Skin epidermis (tissue), 12 donors: ENCODE measurements at regions not wholly inside any gene's neighbourhood (a gene's known extent, or its start where the extent isn't known, plus 50 kb on each side); places are given as distances from the start of the nearest gene placed in this dataset.

Source experiments
- H3K27ac ChIP-seq, 21 experiments: fragments of 200-600 bp; sonication (generic) in 11 of 21; one replicate each; pipeline ENCODE4 v1.5.0; 2020; ENCODE audit warnings: mild to moderate bottlenecking in 3 of 21, inconsistent platforms in 2 of 21, moderate library complexity in 2 of 21
- H3K4me3 ChIP-seq, 7 experiments: fragments of 200-600 bp; sonication (generic) in 2 of 7; one replicate each; pipeline ENCODE4 v1.5.0; 2020; ENCODE audit warnings: inconsistent platforms in 2 of 7, mild to moderate bottlenecking in 2 of 7, moderate library complexity in 1 of 7

DNA sequence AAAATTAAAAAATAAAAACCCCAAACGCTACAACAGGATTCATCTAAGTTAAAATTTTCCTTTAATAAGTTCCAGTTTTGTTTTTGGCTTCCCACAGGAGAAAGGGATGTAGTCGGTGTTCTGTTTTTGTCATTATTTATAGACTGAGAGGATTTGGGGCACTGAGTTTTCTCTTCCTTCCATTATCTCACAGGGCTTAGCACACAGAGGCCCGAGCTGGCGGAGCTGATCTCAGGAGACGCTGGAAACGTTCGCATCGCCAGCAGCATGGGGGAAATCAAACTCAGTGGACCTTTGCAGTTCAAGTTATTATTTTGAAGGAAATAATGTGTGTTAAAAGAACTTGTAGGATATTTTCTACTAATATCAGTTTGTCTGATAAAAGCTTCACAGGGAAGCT is 669.7 kb upstream of the SALL3 start:
- Histone ChIP-seq H3K27ac (no peak overlapping the region), H3K4me3 (no peak overlapping the region)

DNA sequence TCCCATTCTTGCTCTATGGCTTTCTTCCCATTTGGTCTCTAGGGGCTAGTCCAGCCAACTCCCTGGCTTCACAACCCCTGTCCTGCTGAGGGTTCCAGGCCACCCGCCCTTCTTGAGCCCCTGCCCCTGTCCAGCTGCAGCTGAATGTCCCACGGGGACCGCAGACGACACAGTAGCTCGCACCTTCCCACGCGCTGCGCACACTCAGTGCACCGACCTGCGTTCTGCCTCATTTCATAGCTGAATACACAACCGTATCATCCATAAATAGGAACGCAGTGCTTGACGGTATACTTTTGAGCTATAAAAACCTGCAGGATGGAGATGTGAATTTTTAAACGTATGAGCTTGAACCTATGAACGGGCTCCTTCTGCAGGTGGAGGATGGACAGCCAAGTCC is 660.4 kb upstream of the SALL3 start:
- no peak overlapping the region for H3K4me3 ChIP-seq
- no peak overlapping the region for H3K27ac ChIP-seq

DNA sequence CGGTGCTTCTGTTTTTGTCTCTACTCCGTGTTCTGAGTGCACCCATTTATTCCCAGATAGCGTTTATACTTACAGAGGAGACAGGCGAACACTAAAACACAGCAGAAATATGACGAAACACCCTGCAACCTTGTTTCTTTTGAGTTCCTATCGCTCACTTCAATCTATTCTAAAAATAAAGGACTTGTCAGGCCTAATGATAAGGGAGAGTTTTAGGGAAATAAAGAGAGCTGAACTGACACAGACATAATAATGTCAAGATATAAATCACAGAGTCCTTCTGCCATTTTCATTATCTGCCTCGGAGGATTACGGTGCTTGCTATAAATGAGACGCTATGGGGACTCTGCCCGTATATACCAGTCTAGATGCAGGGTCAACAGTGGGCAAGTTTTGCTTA is 659.7 kb upstream of the SALL3 start:
- Histone ChIP-seq H3K27ac (no peak overlapping the region), H3K4me3 (no peak overlapping the region)

DNA sequence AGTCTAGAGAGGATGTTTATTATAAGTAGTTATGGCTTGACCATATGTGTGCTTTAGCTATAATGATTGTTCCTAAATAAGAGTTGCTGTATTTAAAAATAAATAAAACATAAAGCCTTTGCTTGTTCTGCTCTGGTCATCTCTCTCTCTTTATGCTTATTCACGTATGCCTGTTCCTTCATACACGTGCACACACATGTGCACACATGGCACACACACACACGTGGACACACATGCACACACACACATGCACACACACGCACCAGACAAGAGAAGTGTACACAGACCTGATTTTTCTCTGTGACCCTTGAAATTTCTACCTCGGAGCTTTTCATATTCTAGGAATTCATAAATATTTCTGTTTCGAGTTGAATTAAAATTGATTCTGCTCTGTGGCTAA is 658.2 kb upstream of the SALL3 start:
- H3K4me3 ChIP-seq, result no peak overlapping the region

DNA sequence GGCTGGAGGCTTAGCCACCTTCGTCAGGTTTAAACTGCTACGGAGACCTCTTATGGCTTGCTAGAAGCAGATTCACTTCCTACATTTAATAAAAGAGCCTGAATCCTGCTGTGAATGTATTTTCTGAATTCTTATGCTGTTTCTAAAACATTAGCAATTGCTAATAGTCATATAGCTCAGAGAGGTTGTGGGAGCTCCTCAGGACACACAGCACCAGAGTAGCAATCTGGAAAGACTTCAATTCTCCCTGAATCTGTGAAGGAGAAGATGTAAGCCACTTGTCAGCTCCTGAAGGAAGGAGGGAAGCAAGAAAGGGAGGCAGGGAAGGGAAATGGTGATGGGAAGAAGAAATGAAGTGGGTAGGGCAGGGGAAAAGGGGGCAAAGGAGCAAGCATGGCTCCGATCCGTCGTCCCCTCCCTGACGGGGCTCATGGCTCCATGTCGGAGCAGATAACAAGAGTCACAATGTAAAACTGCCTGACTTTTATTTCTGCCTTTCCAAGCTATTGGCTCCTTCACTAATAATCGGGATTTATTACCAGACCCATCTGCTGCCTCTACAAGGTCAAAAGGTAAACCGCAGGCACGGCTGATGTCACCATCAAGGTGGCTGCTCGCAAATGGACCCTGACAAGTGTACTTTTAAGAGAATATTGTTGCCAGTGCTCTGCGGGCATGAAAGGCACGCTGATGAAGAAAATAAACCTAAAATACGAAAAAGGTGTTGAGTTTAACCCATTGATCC is 656.0 kb upstream of the SALL3 start:
- H3K4me3 ChIP-seq, result no peak overlapping the region

More for the DNA sequence above, 658.2 kb upstream of the SALL3 start:
- H3K27ac ChIP-seq, result no peak overlapping the region

DNA sequence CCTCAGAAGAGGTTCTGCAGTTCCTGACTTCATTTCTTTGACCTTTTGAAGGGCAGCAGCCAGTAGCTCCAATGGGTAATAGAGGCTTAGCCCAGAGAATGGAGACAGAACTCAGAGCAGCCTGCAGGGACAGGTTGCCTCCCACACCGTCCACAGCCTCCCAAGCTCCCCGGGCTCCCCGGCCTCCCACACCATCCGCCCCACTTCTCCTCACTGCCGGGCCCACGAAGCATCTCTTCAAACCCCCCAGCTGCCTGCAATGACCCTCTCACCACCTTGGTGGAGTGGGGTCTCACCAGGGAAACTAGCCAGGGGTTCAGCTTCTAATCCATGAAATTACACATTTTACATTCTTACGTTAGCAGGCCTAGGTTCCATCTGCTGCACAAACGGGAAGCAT is 652.0 kb upstream of the SALL3 start:
- H3K27ac ChIP-seq, result no peak overlapping the region
- no peak overlapping the region for H3K4me3 ChIP-seq

More for the DNA sequence above, 656.0 kb upstream of the SALL3 start:
- no peak overlapping the region for H3K27ac ChIP-seq

DNA sequence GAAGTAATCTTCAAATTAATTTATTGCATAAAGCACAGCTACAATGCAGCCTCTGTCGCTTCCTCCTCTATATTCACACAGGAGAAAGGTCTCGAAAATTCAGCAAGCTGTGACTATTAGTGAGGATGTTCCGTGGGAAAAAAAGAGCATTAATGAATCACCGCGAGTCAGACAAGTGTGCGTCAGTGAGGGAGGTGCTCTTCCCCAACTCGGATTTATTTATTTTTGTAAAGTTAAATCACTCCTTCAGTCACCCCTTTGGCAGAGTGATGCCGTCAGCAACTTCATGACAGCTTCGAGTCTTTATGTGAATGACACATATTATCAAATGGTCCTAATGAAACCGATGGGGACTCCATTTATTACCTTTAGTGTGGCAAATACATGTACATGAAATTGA is 648.9 kb upstream of the SALL3 start:
- H3K4me3 ChIP-seq, result no peak overlapping the region
- H3K27ac ChIP-seq, result no peak overlapping the region

DNA sequence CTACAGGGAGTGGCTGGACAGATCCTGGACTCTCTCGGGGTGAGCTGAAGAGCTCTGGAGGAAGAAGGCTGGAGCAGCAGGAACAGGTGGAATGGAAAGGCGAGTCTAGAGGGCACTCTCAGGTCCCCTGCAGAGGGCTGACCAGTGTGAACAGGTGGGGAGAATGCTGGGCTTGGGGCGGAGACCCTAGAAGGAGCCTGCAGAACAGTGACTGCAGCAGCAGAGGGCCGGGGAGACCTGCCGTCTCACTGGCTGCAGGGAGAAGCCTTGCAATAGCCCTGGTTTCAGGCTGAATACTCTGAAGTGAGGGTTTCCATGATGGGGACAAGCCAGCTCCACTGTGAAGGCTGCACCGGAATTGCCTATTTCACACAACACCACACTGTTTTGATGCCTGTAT is 626.7 kb upstream of the SALL3 start:
- no peak overlapping the region for H3K27ac ChIP-seq

DNA sequence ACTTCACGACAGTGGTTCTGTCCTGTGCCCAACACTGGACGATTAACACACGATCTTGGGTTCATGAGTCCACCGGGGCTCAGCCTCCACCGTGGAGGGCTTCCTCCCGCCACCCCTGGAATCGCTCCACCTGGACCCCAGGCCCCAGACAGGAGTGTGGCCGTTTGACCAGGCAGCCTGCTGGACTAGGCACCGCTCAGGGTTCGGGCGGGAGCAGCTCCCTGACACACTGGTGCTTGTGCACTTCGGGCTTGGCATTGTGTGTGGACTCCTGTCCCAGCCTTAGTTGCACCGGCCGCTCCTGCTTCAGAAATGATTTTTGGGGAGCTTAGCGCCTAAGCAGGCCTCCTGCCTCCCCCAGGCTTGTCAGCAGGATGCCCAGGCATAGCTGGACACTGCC is 617.4 kb upstream of the SALL3 start:
- no peak overlapping the region for H3K27ac ChIP-seq
- no peak overlapping the region for H3K4me3 ChIP-seq

More for the DNA sequence above, 626.7 kb upstream of the SALL3 start:
- no peak overlapping the region for H3K4me3 ChIP-seq

DNA sequence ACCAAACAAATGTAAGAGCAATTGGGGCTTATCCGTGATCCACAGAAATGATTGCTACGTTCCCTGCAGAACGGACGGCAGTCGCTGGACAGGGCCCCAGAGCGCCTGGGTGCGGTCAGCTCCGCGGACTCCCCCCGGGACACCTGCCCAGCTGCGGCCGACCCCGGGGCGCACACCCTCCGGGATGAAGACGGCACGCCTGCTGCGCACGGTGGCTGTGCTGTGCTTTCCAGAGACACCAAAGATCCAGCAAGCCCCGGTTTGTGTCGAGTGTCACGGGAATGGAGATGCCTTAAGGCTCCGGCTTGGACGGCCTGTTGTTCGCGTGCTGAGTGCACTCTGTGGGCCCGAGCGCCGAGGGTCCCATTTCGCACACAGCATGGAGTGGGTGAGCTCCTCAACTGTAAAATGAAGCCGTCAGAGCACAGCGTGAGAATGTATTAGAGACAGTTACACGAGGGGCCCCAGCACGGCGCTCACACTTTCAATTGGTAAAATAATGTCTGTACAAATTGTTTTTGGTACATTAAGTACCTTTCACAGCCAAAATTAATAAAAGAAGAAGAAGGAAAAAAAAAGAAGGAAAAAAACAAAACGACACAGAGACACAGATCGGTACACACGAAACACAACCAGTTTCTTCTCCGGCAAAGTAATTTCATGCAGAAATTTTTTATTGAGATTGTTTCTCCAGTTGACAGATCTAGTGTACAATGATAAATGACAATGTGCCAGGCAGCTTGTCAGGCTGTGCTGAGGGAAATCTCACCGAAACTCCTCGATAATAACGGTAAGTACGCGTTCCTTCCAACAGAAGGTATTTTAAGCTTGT is 615.8 kb upstream of the SALL3 start:
- H3K27ac ChIP-seq, result no peak overlapping the region

DNA sequence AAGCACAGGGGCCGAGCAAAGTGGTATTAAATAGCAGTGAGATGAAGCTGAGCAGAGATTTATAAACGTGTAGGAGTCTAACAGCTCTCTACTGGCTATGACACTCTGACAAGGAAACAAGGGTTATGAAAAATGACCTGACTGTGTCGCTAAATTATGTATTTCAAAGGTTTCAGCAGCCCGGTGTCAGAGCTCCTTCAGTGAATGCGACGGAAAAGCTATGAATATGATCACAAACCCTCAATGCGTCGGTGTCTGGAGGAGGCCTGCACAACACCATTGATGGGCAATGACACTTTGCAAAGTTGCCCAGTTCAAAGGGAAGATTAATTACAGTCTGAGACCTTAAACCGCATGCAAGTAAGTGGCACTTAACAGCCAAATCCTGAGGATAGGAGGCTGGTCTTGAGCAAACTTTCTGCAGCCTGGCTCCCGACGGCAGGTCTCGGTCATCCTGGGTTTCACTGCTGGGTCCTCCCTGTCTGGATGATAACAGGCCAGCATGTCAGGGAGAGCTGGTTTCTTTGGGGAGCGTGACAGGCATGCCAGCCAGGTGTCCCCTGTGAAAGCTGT is 615.1 kb upstream of the SALL3 start:
- no peak overlapping the region for H3K4me3 ChIP-seq
- H3K27ac ChIP-seq, result no peak overlapping the region

More for the DNA sequence above, 615.8 kb upstream of the SALL3 start:
- H3K4me3 ChIP-seq, result no peak overlapping the region

DNA sequence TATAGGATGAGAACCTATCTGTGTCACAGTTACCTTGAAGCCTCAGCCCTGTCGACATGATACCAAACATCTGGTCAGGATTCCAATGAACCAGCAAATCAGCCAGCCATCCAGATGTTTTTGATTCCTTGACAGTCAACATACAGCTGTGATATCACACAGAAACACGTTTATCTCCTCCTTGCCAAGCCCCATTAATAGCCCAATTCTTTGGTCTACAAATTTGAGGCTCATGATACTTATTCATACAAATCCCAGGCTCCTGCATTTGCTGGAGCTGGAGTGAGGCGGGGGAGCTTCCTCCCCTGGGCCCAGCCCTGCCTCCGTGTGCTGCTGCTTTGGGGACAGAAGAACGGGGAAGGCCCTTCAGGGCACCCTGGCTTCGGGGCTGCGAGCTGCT is 611.6 kb upstream of the SALL3 start:
- H3K4me3 ChIP-seq, result no peak overlapping the region
- H3K27ac ChIP-seq, result no peak overlapping the region

DNA sequence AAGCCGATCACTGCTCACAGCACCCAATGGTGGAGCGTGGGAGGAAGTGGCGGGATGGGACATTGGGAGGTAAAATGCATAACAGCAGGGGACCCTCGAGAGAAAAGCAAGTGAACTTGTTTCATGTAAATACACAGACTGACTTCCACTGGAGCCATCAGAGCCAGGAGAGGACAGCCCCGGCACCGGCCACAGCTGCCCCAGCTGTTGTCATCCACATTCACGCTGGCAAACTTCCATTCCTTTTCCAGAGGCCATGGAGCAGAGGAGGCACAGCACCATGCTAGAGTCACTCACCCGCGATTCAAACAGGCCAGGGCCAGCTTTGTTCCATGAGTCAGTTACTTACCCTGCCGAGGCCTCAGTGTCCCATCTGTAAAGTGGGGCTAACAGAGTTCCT is 610.9 kb upstream of the SALL3 start:
- Histone ChIP-seq H3K27ac (no peak overlapping the region), H3K4me3 (no peak overlapping the region)

DNA sequence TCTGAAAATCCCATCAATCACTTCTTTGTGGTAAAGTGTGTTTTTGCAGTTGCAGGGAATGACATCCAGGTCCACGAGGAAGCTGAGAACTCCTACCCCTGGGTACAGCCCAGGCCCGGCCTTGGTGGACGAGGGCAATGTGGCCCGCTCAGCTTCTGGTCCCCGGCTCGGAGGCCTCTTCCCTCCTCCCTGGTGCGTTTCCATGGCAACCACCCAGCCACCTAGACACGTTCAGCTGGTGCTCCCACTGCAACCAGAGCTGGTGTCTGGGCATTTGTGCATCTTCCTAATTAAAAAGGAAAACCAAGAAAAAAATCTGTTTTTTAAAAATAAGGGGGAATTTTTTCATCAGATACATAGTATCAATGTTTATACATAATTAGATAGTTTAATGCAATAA is 603.6 kb upstream of the SALL3 start:
- H3K4me3 ChIP-seq, result no peak overlapping the region
- no peak overlapping the region for H3K27ac ChIP-seq

DNA sequence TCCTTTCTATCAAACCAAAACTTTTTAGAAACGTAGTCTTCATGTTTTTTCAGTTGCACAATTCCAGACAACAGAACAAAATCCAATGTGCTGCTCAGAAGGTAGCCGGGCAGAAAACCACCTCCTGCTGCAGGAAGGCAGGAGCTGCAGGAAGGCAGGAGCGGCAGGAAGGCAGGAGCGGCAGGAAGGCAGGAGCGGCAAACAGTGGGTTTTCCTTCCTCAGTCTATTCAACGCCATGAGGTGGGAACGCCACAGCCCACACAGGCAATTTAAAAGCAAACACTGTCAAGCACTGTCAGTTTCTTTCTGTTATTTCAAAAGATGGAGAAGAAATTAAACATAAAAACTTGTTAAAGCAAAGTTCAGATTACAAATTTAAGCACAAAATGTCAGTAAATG is 601.2 kb upstream of the SALL3 start:
- H3K27ac ChIP-seq, result no peak overlapping the region
- H3K4me3 ChIP-seq, result no peak overlapping the region

DNA sequence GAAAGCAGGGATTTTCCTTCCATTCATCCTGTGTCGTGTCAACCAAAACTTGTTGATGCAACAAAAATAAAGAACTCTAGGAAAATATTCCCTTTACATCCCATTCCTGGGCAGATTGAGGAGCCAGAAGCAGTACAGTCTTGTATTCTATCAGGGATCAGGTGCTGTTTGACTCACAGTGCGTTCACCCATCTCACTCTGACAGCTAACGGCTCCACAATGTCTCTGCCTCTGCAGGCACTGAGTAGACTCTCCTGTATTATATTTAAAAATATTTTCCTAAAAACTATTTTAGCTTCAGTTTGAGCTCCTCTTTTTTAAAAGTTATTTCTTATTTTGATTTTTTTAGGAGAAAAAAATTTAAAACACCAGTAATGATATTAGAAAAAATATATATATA is 600.6 kb upstream of the SALL3 start:
- no peak overlapping the region for H3K27ac ChIP-seq

DNA sequence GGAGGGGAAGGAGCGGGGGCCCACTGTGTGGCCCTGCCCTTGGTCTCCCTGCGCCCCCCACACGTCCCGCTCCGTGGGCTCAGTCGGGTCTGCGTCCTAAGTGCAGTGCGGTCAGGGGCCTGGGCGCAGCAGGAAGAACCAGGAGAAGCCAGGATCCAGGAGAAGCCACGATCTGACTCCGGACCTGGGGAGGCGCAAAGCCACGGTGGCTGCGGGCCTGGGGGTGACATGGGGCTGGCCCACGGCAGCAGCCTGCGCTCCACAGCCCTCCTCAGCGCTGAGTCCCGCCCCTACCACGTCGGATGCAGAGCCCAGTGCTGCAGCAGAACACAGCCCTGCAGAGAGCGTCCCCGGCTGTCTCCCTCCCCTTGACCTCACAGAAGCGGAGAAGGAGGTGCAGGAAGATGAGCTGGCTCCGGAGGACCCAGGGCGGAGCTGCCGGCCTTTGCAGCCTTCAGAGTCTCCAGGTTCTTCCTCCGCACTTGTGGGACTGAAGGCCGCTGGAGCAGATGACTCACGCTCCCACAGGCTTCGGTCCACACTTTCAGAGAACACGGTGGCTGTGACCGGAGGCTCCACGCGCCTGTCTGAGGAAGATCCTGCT is 589.2 kb upstream of the SALL3 start:
- Histone ChIP-seq H3K4me3 (no peak overlapping the region), H3K27ac (no peak overlapping the region)

More for the DNA sequence above, 600.6 kb upstream of the SALL3 start:
- H3K4me3 ChIP-seq, result no peak overlapping the region

DNA sequence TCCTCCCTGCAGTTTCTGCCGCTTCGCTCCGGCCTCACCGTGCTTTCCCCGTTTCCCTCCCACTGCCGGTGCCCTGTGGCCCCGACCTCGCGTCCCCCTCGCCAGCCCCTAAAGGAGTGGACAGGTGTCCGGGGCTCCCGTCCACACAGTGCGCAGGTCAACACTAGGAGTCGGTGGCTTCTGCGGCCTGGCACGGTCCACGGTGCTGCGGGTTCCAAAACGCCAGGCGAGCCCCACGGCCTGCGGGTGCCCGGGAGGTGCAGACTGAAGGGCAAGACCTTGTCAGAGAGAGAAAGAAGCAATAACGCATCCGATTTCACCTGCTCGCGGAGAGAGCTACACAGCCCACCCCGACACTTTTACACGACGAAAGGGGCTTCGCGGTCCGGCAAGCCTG is 588.7 kb upstream of the SALL3 start:
- H3K4me3 ChIP-seq, result no peak overlapping the region
- H3K27ac ChIP-seq, result no peak overlapping the region

DNA sequence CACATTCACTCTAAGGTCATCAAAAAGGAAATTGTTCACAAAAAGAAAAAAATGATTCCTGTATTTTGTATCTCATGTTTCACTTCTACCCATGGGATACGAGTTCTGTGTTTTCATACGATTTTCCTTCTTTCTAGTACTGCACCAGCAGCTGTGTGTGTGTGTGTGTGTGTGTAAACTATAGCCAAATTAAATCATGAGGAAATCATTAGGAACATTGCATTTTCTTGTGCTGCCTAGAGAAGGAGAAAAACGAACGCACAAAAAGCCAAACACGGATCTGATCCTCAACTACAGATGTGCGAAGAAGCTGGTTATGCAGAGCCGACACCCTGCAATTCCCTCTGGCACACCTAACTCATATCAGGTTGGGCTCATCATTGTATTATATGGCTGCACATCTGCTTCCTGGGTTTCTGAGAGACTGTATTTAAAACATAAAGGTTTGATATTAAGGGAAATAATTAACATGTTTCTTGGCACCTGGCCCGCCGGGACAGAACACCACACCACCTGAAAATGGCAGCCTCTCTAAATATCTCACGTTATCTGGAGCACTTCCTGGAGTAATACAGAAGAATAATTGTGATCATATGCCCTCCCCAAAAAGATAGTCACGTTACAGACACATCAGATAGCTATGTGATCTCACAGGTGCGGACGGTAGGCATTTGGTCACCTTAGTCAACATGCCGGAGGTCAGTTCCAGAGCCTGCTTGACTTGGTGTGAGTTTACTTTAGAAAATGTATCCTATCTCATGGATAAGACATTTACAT is 586.3 kb upstream of the SALL3 start:
- Histone ChIP-seq H3K4me3 (no peak overlapping the region), H3K27ac (no peak overlapping the region)

DNA sequence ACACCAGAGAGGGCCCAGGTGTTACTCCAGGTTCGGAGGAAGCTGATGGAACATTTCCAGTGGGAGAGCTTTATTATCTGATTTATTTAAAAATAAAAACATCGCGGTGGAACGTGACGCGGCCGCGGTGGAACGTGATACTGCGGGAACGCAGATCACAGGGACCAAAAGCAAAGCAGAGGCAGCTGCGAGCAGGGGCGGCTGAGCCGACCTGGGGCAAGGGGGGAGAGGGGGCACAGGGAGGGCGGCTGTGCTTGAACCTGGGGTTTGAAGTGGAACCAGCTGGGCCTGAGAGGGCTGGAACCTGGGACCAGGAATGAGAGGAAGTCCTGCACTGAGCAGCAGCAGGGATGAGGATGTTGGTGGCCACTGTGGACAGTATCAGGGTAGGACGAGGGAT is 583.5 kb upstream of the SALL3 start:
- Histone ChIP-seq H3K4me3 (no peak overlapping the region), H3K27ac (no peak overlapping the region)
